Ovary (tissue), 7 donors: ENCODE measurements at regions not wholly inside any gene's neighbourhood (a gene's known extent, or its start where the extent isn't known, plus 50 kb on each side); places are given as distances from the start of the nearest gene placed in this dataset.

ENCODE experiments used
- DNase-seq, 5 donors: peaks; one replicate each; pipeline ENCODE4 v3.0.0-alpha.2; 2019 to 2020
- H3K27ac ChIP-seq, 2 donors: fragments of 200-600 bp; one replicate each; pipeline versions ENCODE4 v1.5.1 to v1.8.0; 2019 to 2022
- H3K27me3 ChIP-seq: fragments of 200-600 bp; one replicate; pipeline ENCODE4 v1.8.0; 2022
- H3K36me3 ChIP-seq: fragments of 200-600 bp; sonication (generic); one replicate; pipeline ENCODE4 v1.5.1; 2019
- H3K4me1 ChIP-seq: one replicate; pipeline ENCODE4 v1.8.1; 2013; ENCODE audit warnings: mild to moderate bottlenecking, moderate library complexity; ENCODE audit not compliant: insufficient read depth
- H3K4me3 ChIP-seq: fragments of 200-600 bp; sonication (generic); one replicate; pipeline ENCODE4 v1.5.1; 2017
- H3K9me3 ChIP-seq, 2 donors: fragments of 200-600 bp in 1 of 2; sonication (generic) in 1 of 2; one replicate each; pipeline versions ENCODE4 v1.5.1 to v1.8.1; 2013 to 2019; ENCODE audit warnings: mild to moderate bottlenecking in 1 of 2, moderate library complexity in 1 of 2
- EP300 ChIP-seq: sonication (generic); formaldehyde crosslinking; IDR thresholded peaks from one replicate; pipeline ENCODE4 v1.6.1; 2017; ENCODE audit warnings: antibody characterized with exemption
- POLR2A ChIP-seq: fragments of 450-650 bp; IDR thresholded peaks from one replicate; pipeline ENCODE4 v1.6.1; 2017; ENCODE audit warnings: antibody characterized with exemption, mild to moderate bottlenecking, moderate library complexity
- WGBS, 3 donors: extraction: QIAGEN DNeasy Blood & Tissue Kit in 1 of 3; methylation state at CpG; one replicate each; pipeline versions ENCODE4 v1.1.5 to v1.1.7; 2013 to 2017; 5-methylcytosine and 5-hydroxymethylcytosine counted together
- intact Hi-C, 4 donors: fragments of 100-400 bp; cut with DNase I; formaldehyde crosslinking; loops; one replicate each; pipeline versions ENCODE4 v1.11.0 to v1.15.1; 2022 to 2023
- TF ChIP-seq, protein P1 (sequence below), 3 donors: fragments of 450-650 bp in 2 of 3; fragments of 200-600 bp in 1 of 3; IDR thresholded peaks; one replicate each; pipeline versions ENCODE4 v1.5.1 to v1.8.0; 2016 to 2022; ENCODE audit warnings: antibody characterized with exemption in 3 of 3, mild to moderate bottlenecking in 1 of 3
- donor health status: DM: no; HTN: no; CAD: no; lungs with moderate emphysema.
- donor health status: DM: no; HTN: no; CAD: no.
- donor health status: Bipolar disorder and iron deficiency.
- donor health status: DM: no; HTN: no; CAD: no.
- donor health status: DM: yes; HTN: yes; CAD: no.

GRCh38 chr4:131366714-131367113 is 1782.4 kb upstream of the PCDH10 start:
- H3K9me3 ChIP-seq: no peaks in the 10 kb centered on the region
- H3K4me3 ChIP-seq: no peak overlapping the region
- TF ChIP-seq EP300: no peak
- H3K4me1 ChIP-seq: no peaks in the 10 kb centered on the region
- no peaks in the 10 kb centered on the region for H3K36me3 ChIP-seq
- no peak overlapping the region for H3K27ac ChIP-seq
- WGBS, 3 donors: 43 to 57% (median 44%) methylated on average over 3 of the region's 3 CpGs
- H3K27me3 ChIP-seq: no peaks in the 10 kb centered on the region
- intact Hi-C loops: no loop called here
- no peak for DNase-seq

- 82 to 89% (median 84%) methylated on average over 2 of the region's 2 CpGs for WGBS, 3 donors
- no peak for DNase-seq
- H3K27ac ChIP-seq: no peak overlapping the region
- intact Hi-C loops: no loop called here
- no peaks in the 10 kb centered on the region for H3K27me3 ChIP-seq
- H3K36me3 ChIP-seq: no peaks in the 10 kb centered on the region
- no peaks in the 10 kb centered on the region for H3K9me3 ChIP-seq
- no peak overlapping the region for H3K4me3 ChIP-seq
- TF ChIP-seq EP300 (no peak), POLR2A (no peak)
- TF ChIP-seq, protein P1, sequence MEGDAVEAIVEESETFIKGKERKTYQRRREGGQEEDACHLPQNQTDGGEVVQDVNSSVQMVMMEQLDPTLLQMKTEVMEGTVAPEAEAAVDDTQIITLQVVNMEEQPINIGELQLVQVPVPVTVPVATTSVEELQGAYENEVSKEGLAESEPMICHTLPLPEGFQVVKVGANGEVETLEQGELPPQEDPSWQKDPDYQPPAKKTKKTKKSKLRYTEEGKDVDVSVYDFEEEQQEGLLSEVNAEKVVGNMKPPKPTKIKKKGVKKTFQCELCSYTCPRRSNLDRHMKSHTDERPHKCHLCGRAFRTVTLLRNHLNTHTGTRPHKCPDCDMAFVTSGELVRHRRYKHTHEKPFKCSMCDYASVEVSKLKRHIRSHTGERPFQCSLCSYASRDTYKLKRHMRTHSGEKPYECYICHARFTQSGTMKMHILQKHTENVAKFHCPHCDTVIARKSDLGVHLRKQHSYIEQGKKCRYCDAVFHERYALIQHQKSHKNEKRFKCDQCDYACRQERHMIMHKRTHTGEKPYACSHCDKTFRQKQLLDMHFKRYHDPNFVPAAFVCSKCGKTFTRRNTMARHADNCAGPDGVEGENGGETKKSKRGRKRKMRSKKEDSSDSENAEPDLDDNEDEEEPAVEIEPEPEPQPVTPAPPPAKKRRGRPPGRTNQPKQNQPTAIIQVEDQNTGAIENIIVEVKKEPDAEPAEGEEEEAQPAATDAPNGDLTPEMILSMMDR (IDR thresholded peaks at IDR 0.05): no peak
- no peaks in the 10 kb centered on the region for H3K4me1 ChIP-seq
These were observed 1781.7 kb upstream of the PCDH10 start for GRCh38 chr4:131367441-131367840.

- H3K36me3 ChIP-seq: no peaks in the 10 kb centered on the region
- TF ChIP-seq POLR2A (no peak), EP300 (no peak)
- TF ChIP-seq, protein P1 (IDR thresholded peaks at IDR 0.05): no peak
- no peak overlapping the region for H3K27ac ChIP-seq
- no peaks in the 10 kb centered on the region for H3K4me1 ChIP-seq
- no peaks in the 10 kb centered on the region for H3K27me3 ChIP-seq
- H3K4me3 ChIP-seq: no peak overlapping the region
- H3K9me3 ChIP-seq: no peaks in the 10 kb centered on the region
- DNase-seq: no peak
- intact Hi-C loops: no loop called here
These were observed 1778.2 kb upstream of the PCDH10 start for GRCh38 chr4:131370846-131371245.

GRCh38 chr4:131381055-131381454 is 1768.0 kb upstream of the PCDH10 start:
- 74 to 89% (median 86%) methylated on average over 2 of the region's 2 CpGs for WGBS, 3 donors
- no peak for DNase-seq

DNA sequence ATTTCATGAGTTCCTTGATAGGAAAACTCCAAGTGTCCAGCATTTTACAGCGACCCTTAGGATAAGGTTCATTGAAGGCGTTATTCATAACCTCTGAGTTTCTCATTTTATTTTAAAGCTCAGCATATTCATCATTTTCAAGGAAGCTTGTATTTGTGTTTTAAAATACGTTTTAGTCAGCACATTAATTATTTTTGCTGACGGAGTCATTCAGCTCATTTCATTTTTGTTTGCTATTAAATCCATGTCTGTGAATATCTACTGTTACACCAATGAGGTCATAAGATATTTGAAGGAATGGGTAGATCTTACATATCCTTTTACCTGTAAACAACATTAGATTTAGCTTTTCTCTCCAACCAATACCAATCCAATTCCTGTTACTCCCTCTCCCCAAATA is 1766.3 kb upstream of the PCDH10 start:
- no peaks in the 10 kb centered on the region for H3K4me1 ChIP-seq
- WGBS, 3 donors: 67 to 81% (median 73%) methylated on average over 4 of the region's 4 CpGs
- H3K27me3 ChIP-seq: no peaks in the 10 kb centered on the region
- H3K27ac ChIP-seq: no peak overlapping the region
- DNase-seq: no peak
- no peaks in the 10 kb centered on the region for H3K36me3 ChIP-seq
- no peak for TF ChIP-seq EP300
- TF ChIP-seq POLR2A: no peak
- TF ChIP-seq, protein P1 (IDR thresholded peaks at IDR 0.05): no peak
- H3K9me3 ChIP-seq: no peaks in the 10 kb centered on the region
- intact Hi-C loops: no loop called here
- no peak overlapping the region for H3K4me3 ChIP-seq

More at GRCh38 chr4:131381055-131381454, 1768.0 kb upstream of the PCDH10 start:
- TF ChIP-seq POLR2A (no peak), EP300 (no peak)
- TF ChIP-seq, protein P1 (IDR thresholded peaks at IDR 0.05): no peak
- no peaks in the 10 kb centered on the region for H3K4me1 ChIP-seq
- no peaks in the 10 kb centered on the region for H3K27me3 ChIP-seq
- no peak overlapping the region for H3K4me3 ChIP-seq
- intact Hi-C loops: no loop called here
- H3K36me3 ChIP-seq: no peaks in the 10 kb centered on the region
- H3K9me3 ChIP-seq: no peaks in the 10 kb centered on the region
- no peak overlapping the region for H3K27ac ChIP-seq
